WERI-Rb-1 (cell line): ENCODE measurements at regions not wholly inside any gene's neighbourhood (a gene's known extent, or its start where the extent isn't known, plus 50 kb on each side); places are given as distances from the start of the nearest gene placed in this dataset.

ENCODE experiments used
- DNase-seq: peaks from one replicate; pipeline ENCODE4 v3.0.0-alpha.2; 2020
- H3K27ac ChIP-seq: fragments of 250-450 bp; sonication (Bioruptor Pico); 2 replicates; pipeline ENCODE4 v1.5.1; 2020; ENCODE audit warnings: mild to moderate bottlenecking, moderate library complexity
- H3K27me3 ChIP-seq: fragments of 250-450 bp; sonication (Bioruptor Pico); 2 replicates; pipeline ENCODE4 v1.5.1; 2021; ENCODE audit warnings: mild to moderate bottlenecking, low read depth, moderate library complexity; ENCODE audit not compliant: insufficient read depth, severe bottlenecking
- H3K36me3 ChIP-seq: fragments of 250-450 bp; sonication (Bioruptor Pico); 2 replicates; pipeline ENCODE4 v1.5.1; 2020; ENCODE audit warnings: mild to moderate bottlenecking, moderate library complexity
- H3K4me3 ChIP-seq: 2 replicates; pipeline ENCODE4 v1.5.1; 2011; ENCODE audit warnings: low read depth, mild to moderate bottlenecking, control low read depth, low read length
- H3K9me3 ChIP-seq: fragments of 250-450 bp; sonication (Bioruptor Pico); 2 replicates; pipeline ENCODE4 v1.5.1; 2021; ENCODE audit warnings: mild to moderate bottlenecking, moderate library complexity; ENCODE audit not compliant: severe bottlenecking
- CTCF ChIP-seq: IDR thresholded peaks from 2 replicates; pipeline ENCODE4 v1.5.1; 2011; ENCODE audit warnings: low read depth, mild to moderate bottlenecking, control low read depth, inconsistent platforms, low read length

GRCh38 chr1:195336812-195337211, 1271.4 kb downstream of the KCNT2 start:
- Histone ChIP-seq H3K36me3 (no peaks in the 10 kb centered on the region), H3K4me3 (no peak overlapping the region), H3K27ac (no peak overlapping the region), H3K9me3 (no peaks in the 10 kb centered on the region), H3K27me3 (no peaks in the 10 kb centered on the region)
- DNase-seq = no peak
- no peak for TF ChIP-seq CTCF

GRCh38 chr1:195335541-195335940, 1272.7 kb downstream of the KCNT2 start:
- no peaks in the 10 kb centered on the region for H3K9me3 ChIP-seq
- no peak for TF ChIP-seq CTCF
- H3K36me3 ChIP-seq = no peaks in the 10 kb centered on the region
- no peak overlapping the region for H3K4me3 ChIP-seq
- H3K27me3 ChIP-seq = no peaks in the 10 kb centered on the region
- no peak for DNase-seq
- no peak overlapping the region for H3K27ac ChIP-seq

GRCh38 chr1:195332102-195332501, 1276.1 kb downstream of the KCNT2 start:
- no peaks in the 10 kb centered on the region for H3K9me3 ChIP-seq
- H3K36me3 ChIP-seq = no peaks in the 10 kb centered on the region
- no peaks in the 10 kb centered on the region for H3K27me3 ChIP-seq
- H3K4me3 ChIP-seq = no peak overlapping the region
- no peak overlapping the region for H3K27ac ChIP-seq
- no peak for TF ChIP-seq CTCF
- no peak for DNase-seq

- TF ChIP-seq CTCF = no peak
- Histone ChIP-seq H3K36me3 (no peaks in the 10 kb centered on the region), H3K27me3 (no peaks in the 10 kb centered on the region), H3K4me3 (no peak overlapping the region), H3K27ac (no peak overlapping the region), H3K9me3 (no peaks in the 10 kb centered on the region)
- DNase-seq = no peak
Measured at GRCh38 chr1:195328681-195329080, 1279.6 kb downstream of the KCNT2 start.

- DNase-seq = no peak
- Histone ChIP-seq H3K4me3 (no peak overlapping the region), H3K36me3 (no peaks in the 10 kb centered on the region), H3K27ac (no peak overlapping the region), H3K9me3 (no peaks in the 10 kb centered on the region), H3K27me3 (no peaks in the 10 kb centered on the region)
- no peak for TF ChIP-seq CTCF
Measured at GRCh38 chr1:195328102-195328501, 1280.1 kb downstream of the KCNT2 start.

GRCh38 chr1:195327361-195327760, 1280.9 kb downstream of the KCNT2 start:
- no peak for DNase-seq
- no peaks in the 10 kb centered on the region for H3K27me3 ChIP-seq
- H3K27ac ChIP-seq = no peak overlapping the region
- no peak for TF ChIP-seq CTCF
- H3K9me3 ChIP-seq = no peaks in the 10 kb centered on the region
- no peaks in the 10 kb centered on the region for H3K36me3 ChIP-seq
- H3K4me3 ChIP-seq = no peak overlapping the region
